H9 (cell line): ENCODE measurements at regions not wholly inside any gene's neighbourhood (a gene's known extent, or its start where the extent isn't known, plus 50 kb on each side); places are given as distances from the start of the nearest gene placed in this dataset.

ENCODE experiments used
- DNase-seq: peaks from one replicate; pipeline ENCODE4 v3.0.0-alpha.2; 2017
- H2AFZ ChIP-seq: one replicate; pipeline ENCODE4 v1.6.1; 2013; ENCODE audit warnings: mild to moderate bottlenecking, low read length, control low read depth, moderate library complexity
- H2AK5ac ChIP-seq: 2 replicates; pipeline ENCODE4 v1.6.1; 2013; ENCODE audit warnings: low read length, control low read depth, mixed read lengths; ENCODE audit not compliant: insufficient read length
- H2BK120ac ChIP-seq: one replicate; pipeline ENCODE4 v1.6.1; 2013; ENCODE audit warnings: low read depth, mild to moderate bottlenecking, low read length, control low read depth, inconsistent platforms; ENCODE audit not compliant: poor library complexity, severe bottlenecking
- H2BK12ac ChIP-seq: 2 replicates; pipeline ENCODE4 v1.6.1; 2013; ENCODE audit warnings: low read length, control low read depth, mixed read lengths, low read depth; ENCODE audit not compliant: insufficient read length
- H2BK15ac ChIP-seq: 2 replicates; pipeline ENCODE4 v1.6.1; 2013; ENCODE audit warnings: low read depth, low read length, control low read depth
- H2BK20ac ChIP-seq: one replicate; pipeline ENCODE4 v1.6.1; 2013; ENCODE audit warnings: low read depth, mild to moderate bottlenecking, low read length, control low read depth, inconsistent platforms; ENCODE audit not compliant: poor library complexity, severe bottlenecking
- H2BK5ac ChIP-seq: 2 replicates; pipeline ENCODE4 v1.6.1; 2013; ENCODE audit warnings: low read length, control low read depth, mixed read lengths; ENCODE audit not compliant: insufficient read length
- H3K14ac ChIP-seq: 2 replicates; pipeline ENCODE4 v1.6.1; 2013; ENCODE audit warnings: low read length, control low read depth; ENCODE audit not compliant: insufficient read depth
- H3K18ac ChIP-seq: 2 replicates; pipeline ENCODE4 v1.6.1; 2013; ENCODE audit warnings: low read depth, mild to moderate bottlenecking, mixed read lengths, low read length, control low read depth; ENCODE audit not compliant: insufficient read length
- H3K23ac ChIP-seq: 2 replicates; pipeline ENCODE4 v1.6.1; 2013; ENCODE audit warnings: low read length, control low read depth, mixed read lengths, low read depth; ENCODE audit not compliant: insufficient read length
- H3K23me2 ChIP-seq: 2 replicates; pipeline ENCODE4 v1.6.1; 2013; ENCODE audit warnings: low read depth, mild to moderate bottlenecking, mixed read lengths, low read length, control low read depth; ENCODE audit not compliant: insufficient read length, poor library complexity, severe bottlenecking
- H3K27ac ChIP-seq: 2 replicates; pipeline ENCODE4 v1.5.1; 2013; ENCODE audit warnings: low read length, control low read depth, mixed read lengths, low read depth; ENCODE audit not compliant: insufficient read length
- H3K27me3 ChIP-seq: 2 replicates; pipeline ENCODE4 v1.6.1; 2013; ENCODE audit warnings: low read length, control low read depth, inconsistent platforms; ENCODE audit not compliant: insufficient read depth
- H3K4ac ChIP-seq: 2 replicates; pipeline ENCODE4 v1.6.1; 2013; ENCODE audit warnings: low read depth, mild to moderate bottlenecking, control low read depth, inconsistent platforms, low read length, moderate library complexity
- H3K4me1 ChIP-seq: 2 replicates; pipeline ENCODE4 v1.6.1; 2013; ENCODE audit warnings: low read length, control low read depth, inconsistent platforms; ENCODE audit not compliant: insufficient read depth
- H3K4me2 ChIP-seq: 2 replicates; pipeline ENCODE4 v1.6.1; 2013; ENCODE audit warnings: low read length, control low read depth, mixed read lengths; ENCODE audit not compliant: insufficient read length, insufficient read depth
- H3K56ac ChIP-seq: 2 replicates; pipeline ENCODE4 v1.6.1; 2013; ENCODE audit warnings: low read depth, mild to moderate bottlenecking, mixed read lengths, low read length, control low read depth; ENCODE audit not compliant: insufficient read length
- H3K79me1 ChIP-seq: 2 replicates; pipeline ENCODE4 v1.6.1; 2013; ENCODE audit warnings: low read depth, mild to moderate bottlenecking, moderate library complexity, low read length, control low read depth, inconsistent platforms; ENCODE audit not compliant: insufficient read depth, poor library complexity, severe bottlenecking
- H3K79me2 ChIP-seq: 2 replicates; pipeline ENCODE4 v1.6.1; 2013; ENCODE audit warnings: low read length, control low read depth, inconsistent platforms; ENCODE audit not compliant: insufficient read depth
- H3K9ac ChIP-seq: 2 replicates; pipeline ENCODE4 v1.6.1; 2013; ENCODE audit warnings: low read length, control low read depth, mixed read lengths; ENCODE audit not compliant: insufficient read length; ENCODE audit errors: extremely low read depth
- H3K9me3 ChIP-seq: one replicate; pipeline ENCODE4 v1.6.1; 2013; ENCODE audit warnings: low read depth, low read length, inconsistent platforms; ENCODE audit not compliant: control insufficient read depth
- H3T11ph ChIP-seq: one replicate; pipeline ENCODE4 v1.6.1; 2013; ENCODE audit warnings: mild to moderate bottlenecking, low read length, control low read depth, inconsistent platforms
- H4K20me1 ChIP-seq: one replicate; pipeline ENCODE4 v1.6.1; 2013; ENCODE audit not compliant: control insufficient read depth, insufficient read length, insufficient read depth
- H4K5ac ChIP-seq: 2 replicates; pipeline ENCODE4 v1.6.1; 2013; ENCODE audit warnings: low read depth, mild to moderate bottlenecking, mixed read lengths, low read length, control low read depth; ENCODE audit not compliant: insufficient read length
- H4K8ac ChIP-seq: replicated peaks from 2 replicates; pipeline ENCODE4 v1.6.1; 2013; ENCODE audit warnings: low read length, control low read depth, mixed read lengths, low read depth; ENCODE audit not compliant: insufficient read length
- H4K91ac ChIP-seq: 2 replicates; pipeline ENCODE4 v1.6.1; 2013; ENCODE audit warnings: low read depth, mild to moderate bottlenecking, moderate library complexity, mixed read lengths, low read length, control low read depth; ENCODE audit not compliant: insufficient read length
- H3K27ac Mint-ChIP-seq, 3 experiments: 2 replicates in 2 of 3; 3 replicates in 1 of 3; pipeline ENCODE4 v1.8.0; 2020 to 2021; ENCODE audit warnings: mixed read lengths in 3 of 3, mild to moderate bottlenecking in 1 of 3, moderate library complexity in 1 of 3
- H3K27me3 Mint-ChIP-seq: 2 replicates; pipeline ENCODE4 v1.8.0; 2021; ENCODE audit warnings: low read depth, mild to moderate bottlenecking, moderate library complexity, mixed read lengths
- H3K36me3 Mint-ChIP-seq, 3 experiments: 2 replicates in 2 of 3; 3 replicates in 1 of 3; pipeline ENCODE4 v1.8.0; 2020 to 2021; ENCODE audit warnings: low read depth in 3 of 3, mixed read lengths in 3 of 3; ENCODE audit not compliant: insufficient read depth in 1 of 3
- H3K4me1 Mint-ChIP-seq, 2 experiments: 2 replicates each; pipeline ENCODE4 v1.8.0; 2020; ENCODE audit warnings: mixed read lengths in 2 of 2
- H3K4me3 Mint-ChIP-seq, 2 experiments: 2 replicates in 1 of 2; 3 replicates in 1 of 2; pipeline ENCODE4 v1.8.0; 2020 to 2021; ENCODE audit warnings: mild to moderate bottlenecking in 2 of 2, mixed read lengths in 2 of 2, moderate library complexity in 1 of 2
- H3K9me3 Mint-ChIP-seq, 2 experiments: 2 replicates in 1 of 2; 3 replicates in 1 of 2; pipeline ENCODE4 v1.8.0; 2020; ENCODE audit warnings: mild to moderate bottlenecking in 2 of 2, mixed read lengths in 2 of 2, moderate library complexity in 1 of 2
- WGBS: extraction: QIAGEN DNeasy Blood & Tissue Kit; methylation state at CpG from one replicate; pipeline ENCODE4 v1.1.7; 2013; ENCODE audit warnings: missing lambda C conversion rate, low lambda C conversion rate, mixed read lengths; ENCODE audit not compliant: insufficient read length; ENCODE audit errors: extremely low coverage; 5-methylcytosine and 5-hydroxymethylcytosine counted together
- TF ChIP-seq, protein P1 (sequence below): fragments of 200-600 bp; sonication (generic); conservative IDR thresholded peaks from 3 replicates; pipeline ENCODE4 v1.8.0; 2021; ENCODE audit warnings: antibody characterized with exemption, mild to moderate bottlenecking

GRCh38 chr3:137669519-137670060 lies 94.5 kb upstream of the SOX14 start:
- H3K23ac ChIP-seq = no peak overlapping the region
- H4K20me1 ChIP-seq = no peaks in the 10 kb centered on the region
- no peaks in the 10 kb centered on the region for H3K79me1 ChIP-seq
- no peaks in the 10 kb centered on the region for H3K23me2 ChIP-seq
- H3K9me3 ChIP-seq = no peaks in the 10 kb centered on the region
- no peak overlapping the region for H3T11ph ChIP-seq
- Mint-ChIP-seq H3K4me1 (peaks cover 0 to 2% of the 10 kb centered on the region in 2 experiments; a peak in 1 of 4 replicates), H3K36me3 (peaks cover 0 to 7% (median 4%) of the 10 kb centered on the region in 3 experiments; a peak in 4 of 7 replicates), H3K4me3 (no peak overlapping the region), H3K9me3 (peaks cover 8 to 11% of the 10 kb centered on the region in 2 experiments), H3K27ac (no peak overlapping the region), H3K27me3 (no peaks in the 10 kb centered on the region)
- H2BK15ac ChIP-seq = no peak overlapping the region
- no peak overlapping the region for H3K9ac ChIP-seq
- H3K4ac ChIP-seq = no peak overlapping the region
- H3K4me2 ChIP-seq = no peak overlapping the region
- H2AFZ ChIP-seq = no peak overlapping the region
- no peak overlapping the region for H2BK5ac ChIP-seq
- no peak overlapping the region for H3K14ac ChIP-seq
- H3K4me1 ChIP-seq = no peaks in the 10 kb centered on the region
- no peak overlapping the region for H2BK20ac ChIP-seq
- no peak overlapping the region for H2AK5ac ChIP-seq
- H4K91ac ChIP-seq = no peak overlapping the region
- TF ChIP-seq, protein P1, sequence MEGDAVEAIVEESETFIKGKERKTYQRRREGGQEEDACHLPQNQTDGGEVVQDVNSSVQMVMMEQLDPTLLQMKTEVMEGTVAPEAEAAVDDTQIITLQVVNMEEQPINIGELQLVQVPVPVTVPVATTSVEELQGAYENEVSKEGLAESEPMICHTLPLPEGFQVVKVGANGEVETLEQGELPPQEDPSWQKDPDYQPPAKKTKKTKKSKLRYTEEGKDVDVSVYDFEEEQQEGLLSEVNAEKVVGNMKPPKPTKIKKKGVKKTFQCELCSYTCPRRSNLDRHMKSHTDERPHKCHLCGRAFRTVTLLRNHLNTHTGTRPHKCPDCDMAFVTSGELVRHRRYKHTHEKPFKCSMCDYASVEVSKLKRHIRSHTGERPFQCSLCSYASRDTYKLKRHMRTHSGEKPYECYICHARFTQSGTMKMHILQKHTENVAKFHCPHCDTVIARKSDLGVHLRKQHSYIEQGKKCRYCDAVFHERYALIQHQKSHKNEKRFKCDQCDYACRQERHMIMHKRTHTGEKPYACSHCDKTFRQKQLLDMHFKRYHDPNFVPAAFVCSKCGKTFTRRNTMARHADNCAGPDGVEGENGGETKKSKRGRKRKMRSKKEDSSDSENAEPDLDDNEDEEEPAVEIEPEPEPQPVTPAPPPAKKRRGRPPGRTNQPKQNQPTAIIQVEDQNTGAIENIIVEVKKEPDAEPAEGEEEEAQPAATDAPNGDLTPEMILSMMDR = no peak
- no peak overlapping the region for H2BK12ac ChIP-seq
- no peak overlapping the region for H3K18ac ChIP-seq
- H3K27me3 ChIP-seq = no peaks in the 10 kb centered on the region
- WGBS = no CpG with 5 or more reads among the region's 2 CpGs
- H3K27ac ChIP-seq = no peak overlapping the region
- no peak for DNase-seq
- H4K8ac ChIP-seq = no peak overlapping the region
- H3K56ac ChIP-seq = no peak overlapping the region
- H4K5ac ChIP-seq = no peak overlapping the region
- no peak overlapping the region for H2BK120ac ChIP-seq
- H3K79me2 ChIP-seq = no peaks in the 10 kb centered on the region
